Vagina (tissue), 2 donors: ENCODE measurements at regions not wholly inside any gene's neighbourhood (a gene's known extent, or its start where the extent isn't known, plus 50 kb on each side); places are given as distances from the start of the nearest gene placed in this dataset.

Experiments used
- DNase-seq, 2 donors: peaks; one replicate each; pipeline ENCODE4 v3.0.0-alpha.2; 2017; ENCODE audit errors: extremely low spot score in 2 of 2
- H3K27ac ChIP-seq: fragments of 200-600 bp; sonication (generic); one replicate; pipeline ENCODE4 v1.5.1; 2019
- H3K27me3 ChIP-seq: fragments of 200-600 bp; sonication (generic); one replicate; pipeline ENCODE4 v1.5.1; 2019
- H3K36me3 ChIP-seq, 2 donors: fragments of 200-600 bp; sonication (generic); one replicate each; pipeline ENCODE4 v1.5.1; 2017 to 2019
- H3K4me1 ChIP-seq: fragments of 200-600 bp; sonication (generic); one replicate; pipeline ENCODE4 v1.5.1; 2019
- H3K4me3 ChIP-seq, 2 donors: fragments of 200-600 bp; sonication (generic); 1 replicate in 1 of 2; 2 replicates in 1 of 2; pipeline ENCODE4 v1.5.1; 2016 to 2019
- H3K9me3 ChIP-seq: fragments of 200-600 bp; sonication (generic); one replicate; pipeline ENCODE4 v1.5.1; 2019
- POLR2A ChIP-seq, 2 donors: fragments of 450-650 bp; IDR thresholded peaks; one replicate each; pipeline ENCODE4 v1.6.1; 2017; ENCODE audit warnings: antibody characterized with exemption in 2 of 2, mild to moderate bottlenecking in 2 of 2, moderate library complexity in 2 of 2
- POLR2AphosphoS5 ChIP-seq, 2 donors: sonication (generic); formaldehyde crosslinking; IDR thresholded peaks; one replicate each; pipeline ENCODE4 v1.9.0; 2017; ENCODE audit warnings: antibody characterized with exemption in 2 of 2, mild to moderate bottlenecking in 2 of 2, low read depth in 1 of 2; ENCODE audit not compliant: insufficient read depth in 1 of 2
- intact Hi-C: fragments of 100-400 bp; cut with DNase I; formaldehyde crosslinking; loops from one replicate; pipeline ENCODE4 v1.15.1; 2023
- TF ChIP-seq, protein P1 (sequence below), 3 experiments: fragments of 450-650 bp in 2 of 3; fragments of 200-600 bp in 1 of 3; sonication (generic) in 1 of 3; IDR thresholded peaks; one replicate each; pipeline ENCODE4 v1.5.1; 2017 to 2019; ENCODE audit warnings: antibody characterized with exemption in 3 of 3, mild to moderate bottlenecking in 2 of 3, moderate library complexity in 2 of 3

DNA sequence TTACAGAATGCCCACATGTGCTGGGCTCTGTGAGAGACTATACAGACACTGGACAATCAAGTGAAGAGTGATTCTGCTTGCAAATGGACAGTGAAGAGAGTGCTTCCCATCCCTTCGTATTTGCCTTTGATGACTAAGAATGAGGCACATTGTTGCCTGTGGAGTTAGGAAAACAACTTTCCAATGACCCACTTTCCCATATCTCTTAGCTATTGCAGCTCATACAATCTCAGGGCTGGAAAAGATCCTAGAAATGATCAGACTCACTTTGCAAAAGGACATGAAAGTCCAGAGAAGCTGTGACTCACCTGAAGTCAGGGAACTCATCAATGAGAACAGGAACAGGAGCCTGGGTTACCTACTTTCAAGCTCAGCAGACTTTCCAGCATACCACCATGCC is 440.5 kb upstream of the TCF4 start:
- intact Hi-C loops, result no loop called here
- H3K27me3 ChIP-seq, result no peaks in the 10 kb centered on the region
- H3K4me1 ChIP-seq, result no peaks in the 10 kb centered on the region
- H3K4me3 ChIP-seq, result no peak overlapping the region
- no peak overlapping the region for H3K27ac ChIP-seq
- no peaks in the 10 kb centered on the region for H3K36me3 ChIP-seq
- H3K9me3 ChIP-seq, result no peaks in the 10 kb centered on the region
- DNase-seq, result no peak
- TF ChIP-seq, protein P1, sequence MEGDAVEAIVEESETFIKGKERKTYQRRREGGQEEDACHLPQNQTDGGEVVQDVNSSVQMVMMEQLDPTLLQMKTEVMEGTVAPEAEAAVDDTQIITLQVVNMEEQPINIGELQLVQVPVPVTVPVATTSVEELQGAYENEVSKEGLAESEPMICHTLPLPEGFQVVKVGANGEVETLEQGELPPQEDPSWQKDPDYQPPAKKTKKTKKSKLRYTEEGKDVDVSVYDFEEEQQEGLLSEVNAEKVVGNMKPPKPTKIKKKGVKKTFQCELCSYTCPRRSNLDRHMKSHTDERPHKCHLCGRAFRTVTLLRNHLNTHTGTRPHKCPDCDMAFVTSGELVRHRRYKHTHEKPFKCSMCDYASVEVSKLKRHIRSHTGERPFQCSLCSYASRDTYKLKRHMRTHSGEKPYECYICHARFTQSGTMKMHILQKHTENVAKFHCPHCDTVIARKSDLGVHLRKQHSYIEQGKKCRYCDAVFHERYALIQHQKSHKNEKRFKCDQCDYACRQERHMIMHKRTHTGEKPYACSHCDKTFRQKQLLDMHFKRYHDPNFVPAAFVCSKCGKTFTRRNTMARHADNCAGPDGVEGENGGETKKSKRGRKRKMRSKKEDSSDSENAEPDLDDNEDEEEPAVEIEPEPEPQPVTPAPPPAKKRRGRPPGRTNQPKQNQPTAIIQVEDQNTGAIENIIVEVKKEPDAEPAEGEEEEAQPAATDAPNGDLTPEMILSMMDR (IDR thresholded peaks at IDR 0.05), result no peak
- no peak for TF ChIP-seq POLR2A (IDR thresholded peaks at IDR 0.05)
- no peak for TF ChIP-seq POLR2AphosphoS5 (IDR thresholded peaks at IDR 0.05; ENCODE audit: insufficient read depth in 1 of 2, low read depth in 1 of 2)

DNA sequence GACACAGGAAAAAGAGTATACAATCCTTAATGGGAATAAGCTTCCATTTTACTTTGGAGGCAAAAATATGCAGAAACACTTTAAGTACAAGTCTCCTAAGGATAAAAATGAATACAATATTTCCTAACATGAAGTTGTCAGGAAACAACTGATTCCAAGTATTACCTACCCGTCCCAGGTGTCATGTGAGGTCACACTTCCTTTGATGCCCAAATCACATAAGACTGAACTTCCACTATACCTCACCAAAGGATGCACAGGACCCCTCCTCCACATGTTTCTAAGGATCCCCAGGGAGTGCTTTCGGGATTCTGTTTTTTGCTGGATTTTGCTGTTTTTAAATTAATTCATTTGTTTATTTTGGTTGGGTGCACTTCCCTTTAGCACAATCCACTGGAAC is 438.5 kb upstream of the TCF4 start:
- no peak for DNase-seq
- Histone ChIP-seq H3K27me3 (no peaks in the 10 kb centered on the region), H3K27ac (no peak overlapping the region), H3K4me1 (no peaks in the 10 kb centered on the region), H3K36me3 (no peaks in the 10 kb centered on the region), H3K9me3 (no peaks in the 10 kb centered on the region), H3K4me3 (no peak overlapping the region)
- TF ChIP-seq POLR2A (IDR thresholded peaks at IDR 0.05) (no peak), POLR2AphosphoS5 (IDR thresholded peaks at IDR 0.05; ENCODE audit: insufficient read depth in 1 of 2, low read depth in 1 of 2) (no peak)
- TF ChIP-seq, protein P1 (IDR thresholded peaks at IDR 0.05), result no peak
- intact Hi-C loops, result no loop called here

DNA sequence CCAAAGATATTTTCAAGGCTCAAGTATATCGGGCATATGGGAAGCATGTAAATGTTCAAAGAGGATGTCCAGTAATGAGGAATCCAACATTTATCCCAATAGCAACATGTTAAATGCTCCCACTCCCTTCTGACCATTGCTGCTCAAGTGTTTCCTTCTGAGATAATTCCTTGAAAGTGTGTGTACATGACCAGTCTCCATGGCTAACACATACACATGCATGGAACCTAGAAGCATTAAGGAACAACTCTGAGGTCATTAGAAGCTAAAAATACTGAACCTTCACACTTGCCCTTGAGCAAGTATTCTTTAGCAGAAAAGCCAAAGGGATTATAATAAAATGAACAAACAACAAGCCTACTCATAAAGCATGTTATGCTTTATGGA is 433.8 kb upstream of the TCF4 start:
- intact Hi-C loops, result no loop called here
- Histone ChIP-seq H3K27ac (no peak overlapping the region), H3K4me3 (no peak overlapping the region), H3K27me3 (no peaks in the 10 kb centered on the region), H3K4me1 (no peaks in the 10 kb centered on the region), H3K9me3 (no peaks in the 10 kb centered on the region), H3K36me3 (no peaks in the 10 kb centered on the region)
- no peak for DNase-seq
- TF ChIP-seq POLR2A (IDR thresholded peaks at IDR 0.05) (no peak), POLR2AphosphoS5 (IDR thresholded peaks at IDR 0.05; ENCODE audit: insufficient read depth in 1 of 2, low read depth in 1 of 2) (no peak)
- TF ChIP-seq, protein P1 (IDR thresholded peaks at IDR 0.05), result no peak

GRCh38 chr18:56021136-56021808 is 433.3 kb upstream of the TCF4 start:
- H3K9me3 ChIP-seq, result no peaks in the 10 kb centered on the region
- no peak overlapping the region for H3K27ac ChIP-seq
- H3K36me3 ChIP-seq, result no peaks in the 10 kb centered on the region
- no peaks in the 10 kb centered on the region for H3K27me3 ChIP-seq
- H3K4me1 ChIP-seq, result no peaks in the 10 kb centered on the region
- intact Hi-C loops, result no loop called here
- no peak overlapping the region for H3K4me3 ChIP-seq
- TF ChIP-seq POLR2A (IDR thresholded peaks at IDR 0.05) (no peak), POLR2AphosphoS5 (IDR thresholded peaks at IDR 0.05; ENCODE audit: insufficient read depth in 1 of 2, low read depth in 1 of 2) (no peak)
- TF ChIP-seq, protein P1 (IDR thresholded peaks at IDR 0.05), result no peak
- no peak for DNase-seq

DNA sequence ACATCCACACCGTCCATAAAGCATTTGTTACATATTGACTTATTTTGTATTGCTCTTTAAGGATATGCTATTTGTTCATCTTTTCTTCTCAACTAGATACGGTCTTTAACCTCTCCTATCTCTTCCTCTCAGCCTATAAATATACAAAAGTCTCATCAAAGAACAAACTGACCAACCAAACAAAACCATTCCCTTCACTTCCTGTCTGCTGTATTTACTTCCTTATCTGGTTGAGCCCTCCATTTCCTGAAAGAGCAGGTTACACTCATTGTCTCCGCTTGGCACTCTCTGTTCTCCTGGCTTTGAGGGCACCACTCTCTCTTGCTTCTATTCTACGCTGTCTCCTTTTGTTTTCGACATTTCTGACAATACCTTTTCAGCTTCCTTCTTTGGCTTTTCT is 431.9 kb upstream of the TCF4 start:
- H3K36me3 ChIP-seq, result no peaks in the 10 kb centered on the region
- H3K9me3 ChIP-seq, result no peaks in the 10 kb centered on the region
- intact Hi-C loops, result no loop called here
- no peak for DNase-seq
- no peaks in the 10 kb centered on the region for H3K27me3 ChIP-seq
- no peak overlapping the region for H3K4me3 ChIP-seq
- TF ChIP-seq, protein P1 (IDR thresholded peaks at IDR 0.05), result no peak
- TF ChIP-seq POLR2A (IDR thresholded peaks at IDR 0.05), result no peak
- no peak for TF ChIP-seq POLR2AphosphoS5 (IDR thresholded peaks at IDR 0.05; ENCODE audit: insufficient read depth in 1 of 2, low read depth in 1 of 2)
- H3K4me1 ChIP-seq, result no peaks in the 10 kb centered on the region
- no peak overlapping the region for H3K27ac ChIP-seq
